DMS114 treated with DMSO at 0.1 percent for 48 hours (cell line): ENCODE measurements at regions not wholly inside any gene's neighbourhood (a gene's known extent, or its start where the extent isn't known, plus 50 kb on each side); places are given as distances from the start of the nearest gene placed in this dataset.
"Not testable (repeated sequence)": the region's sequence is repeated elsewhere in the genome, so short reads cannot be mapped to it uniquely, and the experiment has no call there.

Experiments used
- DNase-seq: peaks from one replicate; lab custom pipeline; 2025; ENCODE audit not compliant: unreplicated experiment; lab: John Stamatoyannopoulos, UW

- no peak for DNase-seq
Observed at GRCh38 chr18:39230086-39230803, 1664.6 kb upstream of the CELF4 start.

GRCh38 chr18:39227769-39228168 lies 1662.2 kb upstream of the CELF4 start:
- DNase-seq = not testable (repeated sequence)

GRCh38 chr18:39225373-39225772 lies 1659.8 kb upstream of the CELF4 start:
- DNase-seq = no peak

- DNase-seq = no peak
Observed at GRCh38 chr18:39223283-39223682, 1657.7 kb upstream of the CELF4 start.

GRCh38 chr18:39215920-39216319 lies 1650.3 kb upstream of the CELF4 start:
- DNase-seq = no peak

GRCh38 chr18:39211461-39211860 lies 1645.9 kb upstream of the CELF4 start:
- DNase-seq = no peak

GRCh38 chr18:39209173-39209572 lies 1643.6 kb upstream of the CELF4 start:
- no peak for DNase-seq

GRCh38 chr18:39208729-39209128 lies 1643.1 kb upstream of the CELF4 start:
- DNase-seq = no peak

GRCh38 chr18:39208190-39208589 lies 1642.6 kb upstream of the CELF4 start:
- DNase-seq = no peak

- DNase-seq = not testable (repeated sequence)
Observed at GRCh38 chr18:39206398-39207103, 1641.0 kb upstream of the CELF4 start.

GRCh38 chr18:39205565-39206195 lies 1640.1 kb upstream of the CELF4 start:
- DNase-seq = no peak

GRCh38 chr18:39200153-39200552 lies 1634.6 kb upstream of the CELF4 start:
- no peak for DNase-seq

GRCh38 chr18:39199231-39199855 lies 1633.7 kb upstream of the CELF4 start:
- DNase-seq = no peak

- no peak for DNase-seq
Observed at GRCh38 chr18:39198376-39198775, 1632.8 kb upstream of the CELF4 start.

- no peak for DNase-seq
Observed at GRCh38 chr18:39191931-39192330, 1626.3 kb upstream of the CELF4 start.

GRCh38 chr18:39191058-39191457 lies 1625.5 kb upstream of the CELF4 start:
- DNase-seq = no peak

- no peak for DNase-seq
Observed at GRCh38 chr18:39190508-39190907, 1624.9 kb upstream of the CELF4 start.

- DNase-seq = no peak
Observed at GRCh38 chr18:39188278-39188677, 1622.7 kb upstream of the CELF4 start.

GRCh38 chr18:39186008-39186407 lies 1620.4 kb upstream of the CELF4 start:
- DNase-seq = no peak

GRCh38 chr18:39184176-39184575 lies 1618.6 kb upstream of the CELF4 start:
- DNase-seq = no peak

- DNase-seq = no peak
Observed at GRCh38 chr18:39178166-39178565, 1612.6 kb upstream of the CELF4 start.
